ENCODE measurements at regions not wholly inside any gene's neighbourhood (a gene's known extent, or its start where the extent isn't known, plus 50 kb on each side); places are given as distances from the start of the nearest gene placed in this dataset.
A peak's percentile ranks its signal among the peaks of the same experiment; 100 is the strongest.
"Not testable (repeated sequence)": the region's sequence is repeated elsewhere in the genome, so short reads cannot be mapped to it uniquely, and the experiment has no call there.

DNA sequence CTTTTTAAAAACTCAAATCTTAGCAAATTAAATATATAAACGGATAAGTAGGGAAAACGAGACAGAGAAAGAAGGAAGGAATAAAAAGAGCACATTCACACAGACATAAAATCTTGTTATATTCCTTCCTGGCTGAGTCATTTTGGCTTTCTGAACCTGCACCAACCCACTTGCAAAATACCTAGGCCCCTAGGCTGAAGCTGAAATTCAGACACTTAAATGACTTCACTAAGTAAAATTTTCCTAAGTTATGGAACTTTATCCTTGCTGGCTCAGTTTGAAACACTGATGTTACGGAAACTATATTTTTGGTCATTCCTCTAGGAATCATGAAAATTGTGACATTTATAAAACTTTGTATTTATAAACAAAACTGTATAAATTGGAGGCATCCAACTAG, 462.8 kb upstream of the NFIA start:
- H3K36me3 ChIP-seq (ENCODE audit: control insufficient read depth in 1 of 2, insufficient read depth in 2 of 2, low read length in 1 of 2) = no peaks in the 10 kb centered on the region
- H3K4me3 ChIP-seq (ENCODE audit: low read length in 2 of 2) = no peak overlapping the region
- DNase-seq = no peak
- no peak for ATAC-seq (ENCODE audit: low FRiP score)
- 38 to 50% methylated on average over 3 of the region's 3 CpGs for WGBS, 2 donors
- peaks cover 1 to 4% of the 10 kb centered on the region in 2 donors for H3K4me1 ChIP-seq (ENCODE audit: control insufficient read depth in 1 of 2, insufficient read depth in 2 of 2, low read length in 2 of 2)
- H3K27me3 ChIP-seq (ENCODE audit: control insufficient read depth in 1 of 2, insufficient read depth in 2 of 2, low read length in 1 of 2) = no peaks in the 10 kb centered on the region
- intact Hi-C loops (cut with DNase I) = no loop called here
- no peaks in the 10 kb centered on the region for H3K9me3 ChIP-seq (ENCODE audit: control insufficient read depth, low read length)
- no peak overlapping the region for H3K27ac ChIP-seq (ENCODE audit: low read depth in 1 of 2, low read length in 2 of 2)

DNA sequence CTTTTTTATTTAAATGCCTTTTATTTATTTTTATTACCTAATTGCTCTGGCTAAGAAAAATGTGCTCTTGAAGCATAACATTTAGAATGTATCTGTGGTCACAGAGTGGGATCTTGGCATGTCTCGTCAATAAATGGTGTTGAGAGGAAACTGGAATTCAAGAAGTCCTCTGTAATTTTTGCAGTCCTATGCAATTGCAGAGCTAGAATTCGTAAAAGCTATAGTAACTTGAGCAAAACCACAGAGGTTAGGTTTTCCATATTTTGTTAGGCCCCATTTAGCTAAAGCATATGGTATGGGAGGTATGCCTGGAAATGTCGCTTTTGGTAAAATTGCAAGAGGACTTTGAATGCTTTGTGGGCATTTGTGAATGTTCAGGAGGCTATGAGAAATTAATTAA, 466.7 kb upstream of the NFIA start:
- Histone ChIP-seq H3K36me3 (ENCODE audit: control insufficient read depth in 1 of 2, insufficient read depth in 2 of 2, low read length in 1 of 2) (no peaks in the 10 kb centered on the region), H3K9me3 (ENCODE audit: control insufficient read depth, low read length) (no peaks in the 10 kb centered on the region), H3K27ac (ENCODE audit: low read depth in 1 of 2, low read length in 2 of 2) (no peak overlapping the region), H3K4me1 (ENCODE audit: control insufficient read depth in 1 of 2, insufficient read depth in 2 of 2, low read length in 2 of 2) (peaks cover 0 to 10% of the 10 kb centered on the region in 2 donors), H3K27me3 (ENCODE audit: control insufficient read depth in 1 of 2, insufficient read depth in 2 of 2, low read length in 1 of 2) (no peaks in the 10 kb centered on the region), H3K4me3 (ENCODE audit: low read length in 2 of 2) (no peak overlapping the region)
- WGBS, 2 donors = 56 to 57% methylated on average over 3 of the region's 3 CpGs
- ATAC-seq (ENCODE audit: low FRiP score) (no peak), DNase-seq (no peak)
- intact Hi-C loops (cut with DNase I) = no loop called here

DNA sequence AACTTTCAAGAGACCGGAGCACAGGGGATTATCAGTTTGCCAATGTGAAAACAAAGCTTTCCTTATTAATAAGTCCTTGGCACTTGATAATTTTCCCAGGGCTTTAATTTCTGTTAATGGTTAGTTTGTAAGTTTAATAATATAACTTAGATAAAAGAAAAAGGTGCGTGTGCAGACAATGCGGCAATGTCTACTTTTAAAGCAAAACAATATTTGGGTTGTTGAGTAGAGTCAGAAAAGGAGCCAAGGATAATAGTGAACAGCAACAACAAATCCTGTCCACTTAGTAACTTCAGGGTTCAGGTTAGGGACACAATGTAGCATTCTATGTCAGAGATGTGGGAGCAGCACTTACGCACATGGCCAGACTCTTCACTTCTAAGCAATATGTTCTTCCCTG, 469.6 kb upstream of the NFIA start:
- DNase-seq (no peak), ATAC-seq (ENCODE audit: low FRiP score) (no peak)
- Histone ChIP-seq H3K27ac (ENCODE audit: low read depth in 1 of 2, low read length in 2 of 2) (no peak overlapping the region), H3K9me3 (ENCODE audit: control insufficient read depth, low read length) (no peaks in the 10 kb centered on the region), H3K4me1 (ENCODE audit: control insufficient read depth in 1 of 2, insufficient read depth in 2 of 2, low read length in 2 of 2) (peaks cover 0 to 5% of the 10 kb centered on the region in 2 donors), H3K36me3 (ENCODE audit: control insufficient read depth in 1 of 2, insufficient read depth in 2 of 2, low read length in 1 of 2) (no peaks in the 10 kb centered on the region), H3K27me3 (ENCODE audit: control insufficient read depth in 1 of 2, insufficient read depth in 2 of 2, low read length in 1 of 2) (no peaks in the 10 kb centered on the region), H3K4me3 (ENCODE audit: low read length in 2 of 2) (no peak overlapping the region)
- WGBS, 2 donors = 3 to 12% methylated on average over 4 of the region's 4 CpGs
- intact Hi-C loops (cut with DNase I) = no loop called here

DNA sequence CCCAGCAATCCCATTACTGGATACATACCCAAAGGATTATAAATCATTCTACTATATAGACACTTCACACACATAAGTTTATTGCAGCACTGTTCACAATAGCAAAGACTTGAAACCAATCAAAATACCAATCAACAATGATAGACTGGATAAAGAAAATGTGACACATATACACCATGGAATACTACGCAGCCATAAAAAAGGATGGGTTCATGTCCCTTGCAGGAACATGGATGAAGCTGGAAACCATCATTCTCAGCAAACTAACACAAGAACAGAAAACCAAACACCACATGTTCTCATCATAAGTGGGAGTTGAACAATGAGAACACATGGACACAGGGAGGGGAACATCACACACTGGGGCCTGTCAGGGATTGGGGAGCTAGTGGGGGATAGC, 475.4 kb upstream of the NFIA start:
- H3K36me3 ChIP-seq (ENCODE audit: control insufficient read depth in 1 of 2, insufficient read depth in 2 of 2, low read length in 1 of 2); DNase-seq; intact Hi-C loops (cut with DNase I); H3K4me3 ChIP-seq (ENCODE audit: low read length in 2 of 2); H3K27ac ChIP-seq (ENCODE audit: low read depth in 1 of 2, low read length in 2 of 2); H3K4me1 ChIP-seq (ENCODE audit: control insufficient read depth in 1 of 2, insufficient read depth in 2 of 2, low read length in 2 of 2); H3K9me3 ChIP-seq (ENCODE audit: control insufficient read depth, low read length); H3K27me3 ChIP-seq (ENCODE audit: control insufficient read depth in 1 of 2, insufficient read depth in 2 of 2, low read length in 1 of 2); ATAC-seq (ENCODE audit: low FRiP score): not testable (repeated sequence)
- 97% methylated on average over 1 of the region's 1 CpG for WGBS, 2 donors

DNA sequence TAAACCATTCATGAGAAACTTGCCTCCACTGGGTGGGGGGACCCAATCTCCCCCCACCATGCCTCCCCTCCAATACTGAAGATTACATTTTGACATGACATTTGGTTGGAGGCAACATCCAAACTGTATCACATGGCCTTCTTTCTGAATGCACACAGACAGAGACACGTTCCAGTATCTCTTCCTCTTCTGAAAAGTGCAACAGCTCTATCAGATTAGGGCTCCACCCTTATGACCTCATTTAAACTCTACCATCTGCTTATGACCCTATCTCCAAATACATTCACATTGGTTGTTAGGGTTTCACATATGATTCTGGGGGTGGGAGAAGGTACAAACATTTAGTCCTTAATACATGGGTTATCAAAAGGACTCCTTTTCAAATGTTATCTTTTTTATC, 481.8 kb upstream of the NFIA start:
- Histone ChIP-seq H3K36me3 (ENCODE audit: control insufficient read depth in 1 of 2, insufficient read depth in 2 of 2, low read length in 1 of 2) (no peaks in the 10 kb centered on the region), H3K4me3 (ENCODE audit: low read length in 2 of 2) (no peak overlapping the region), H3K9me3 (ENCODE audit: control insufficient read depth, low read length) (peaks cover 1% of the 10 kb centered on the region), H3K4me1 (ENCODE audit: control insufficient read depth in 1 of 2, insufficient read depth in 2 of 2, low read length in 2 of 2) (peaks cover 5 to 17% of the 10 kb centered on the region in 2 donors), H3K27ac (ENCODE audit: low read depth in 1 of 2, low read length in 2 of 2) (peak overlapping the region in 1 of 2 donors; percentile 68), H3K27me3 (ENCODE audit: control insufficient read depth in 1 of 2, insufficient read depth in 2 of 2, low read length in 1 of 2) (no peaks in the 10 kb centered on the region)
- 83 to 88% methylated on average over 1 of the region's 1 CpG for WGBS, 2 donors
- intact Hi-C loops (cut with DNase I) = no loop called here
- ATAC-seq (ENCODE audit: low FRiP score) (no peak), DNase-seq (no peak)

DNA sequence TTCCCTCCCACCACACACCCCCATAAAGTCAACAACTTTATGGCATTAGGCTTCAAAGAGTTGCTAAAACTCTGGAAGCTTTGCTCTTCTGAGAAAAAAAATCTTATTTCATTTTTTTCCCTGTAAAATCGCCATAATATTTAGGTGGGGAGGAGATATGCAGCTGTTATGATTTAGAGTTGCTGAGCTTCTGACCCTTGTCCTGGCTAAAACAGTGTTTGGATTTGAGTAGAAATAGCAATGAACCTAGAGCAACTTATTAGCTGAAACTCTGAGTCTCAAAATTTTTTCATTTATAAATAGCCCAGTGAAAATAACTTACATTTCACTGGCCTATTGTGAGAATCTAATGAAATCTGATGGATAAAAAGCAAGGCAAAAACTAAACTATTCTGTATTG, 482.8 kb upstream of the NFIA start:
- Histone ChIP-seq H3K36me3 (ENCODE audit: control insufficient read depth in 1 of 2, insufficient read depth in 2 of 2, low read length in 1 of 2) (no peaks in the 10 kb centered on the region), H3K27me3 (ENCODE audit: control insufficient read depth in 1 of 2, insufficient read depth in 2 of 2, low read length in 1 of 2) (no peaks in the 10 kb centered on the region), H3K9me3 (ENCODE audit: control insufficient read depth, low read length) (peaks cover 1% of the 10 kb centered on the region), H3K4me1 (ENCODE audit: control insufficient read depth in 1 of 2, insufficient read depth in 2 of 2, low read length in 2 of 2) (peaks cover 5 to 17% of the 10 kb centered on the region in 2 donors), H3K27ac (ENCODE audit: low read depth in 1 of 2, low read length in 2 of 2) (no peak overlapping the region), H3K4me3 (ENCODE audit: low read length in 2 of 2) (no peak overlapping the region)
- ATAC-seq (ENCODE audit: low FRiP score) (no peak), DNase-seq (no peak)
- intact Hi-C loops (cut with DNase I) = no loop called here
- WGBS, 2 donors = 5 to 6% methylated on average over 1 of the region's 1 CpG

DNA sequence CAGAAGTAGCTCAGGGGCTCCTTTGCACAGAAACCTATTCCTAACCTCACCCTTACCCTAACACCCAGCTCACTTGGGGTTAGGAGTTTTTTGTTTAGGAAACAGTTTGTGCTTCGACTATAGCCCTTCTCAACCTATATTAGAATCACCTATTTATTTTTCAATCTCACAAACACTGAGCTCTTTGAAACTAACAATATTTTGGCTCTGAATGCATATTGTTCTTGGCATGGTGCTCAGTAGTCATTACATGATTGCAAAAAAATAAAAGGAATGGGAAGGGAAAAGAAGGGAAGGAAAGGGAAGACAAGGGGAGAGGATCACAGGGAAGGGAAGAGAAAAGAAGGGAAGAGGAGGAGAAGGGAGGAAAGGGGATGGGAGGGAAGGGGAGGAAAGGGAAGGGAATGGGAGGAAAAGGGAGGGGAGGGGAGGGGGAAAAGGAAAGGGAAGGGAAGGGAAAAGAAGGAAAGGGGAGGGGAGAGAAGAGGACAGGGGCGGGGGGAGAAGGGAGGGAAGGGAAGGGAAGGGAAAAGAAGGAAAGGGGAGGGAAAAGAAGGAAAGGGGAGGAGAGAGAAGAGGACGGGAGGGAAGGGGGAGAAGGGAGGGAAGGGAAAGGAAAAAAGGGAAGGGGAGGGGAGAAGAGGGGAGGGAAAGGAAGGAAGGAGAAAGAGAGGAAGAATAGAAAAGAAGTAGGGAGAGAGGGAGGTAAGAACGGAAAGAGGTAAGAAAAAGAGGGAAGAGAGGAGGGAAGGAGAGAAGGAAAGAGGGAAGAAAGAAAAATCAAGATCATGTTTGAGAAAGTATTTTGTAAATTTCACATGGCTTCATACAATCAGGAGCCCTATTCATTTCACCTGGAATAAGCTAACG, 484.1 kb upstream of the NFIA start:
- H3K27me3 ChIP-seq (ENCODE audit: control insufficient read depth in 1 of 2, insufficient read depth in 2 of 2, low read length in 1 of 2) = no peaks in the 10 kb centered on the region
- H3K9me3 ChIP-seq (ENCODE audit: control insufficient read depth, low read length) = peaks cover 1% of the 10 kb centered on the region
- H3K27ac ChIP-seq (ENCODE audit: low read depth in 1 of 2, low read length in 2 of 2) = no peak overlapping the region
- ATAC-seq (ENCODE audit: low FRiP score) (no peak), DNase-seq (no peak)
- WGBS, 2 donors = 73 to 75% methylated on average over 5 of the region's 5 CpGs
- no peaks in the 10 kb centered on the region for H3K36me3 ChIP-seq (ENCODE audit: control insufficient read depth in 1 of 2, insufficient read depth in 2 of 2, low read length in 1 of 2)
- H3K4me3 ChIP-seq (ENCODE audit: low read length in 2 of 2) = no peak overlapping the region
- H3K4me1 ChIP-seq (ENCODE audit: control insufficient read depth in 1 of 2, insufficient read depth in 2 of 2, low read length in 2 of 2) = peaks cover 5 to 17% of the 10 kb centered on the region in 2 donors
- intact Hi-C loops (cut with DNase I) = no loop called here

DNA sequence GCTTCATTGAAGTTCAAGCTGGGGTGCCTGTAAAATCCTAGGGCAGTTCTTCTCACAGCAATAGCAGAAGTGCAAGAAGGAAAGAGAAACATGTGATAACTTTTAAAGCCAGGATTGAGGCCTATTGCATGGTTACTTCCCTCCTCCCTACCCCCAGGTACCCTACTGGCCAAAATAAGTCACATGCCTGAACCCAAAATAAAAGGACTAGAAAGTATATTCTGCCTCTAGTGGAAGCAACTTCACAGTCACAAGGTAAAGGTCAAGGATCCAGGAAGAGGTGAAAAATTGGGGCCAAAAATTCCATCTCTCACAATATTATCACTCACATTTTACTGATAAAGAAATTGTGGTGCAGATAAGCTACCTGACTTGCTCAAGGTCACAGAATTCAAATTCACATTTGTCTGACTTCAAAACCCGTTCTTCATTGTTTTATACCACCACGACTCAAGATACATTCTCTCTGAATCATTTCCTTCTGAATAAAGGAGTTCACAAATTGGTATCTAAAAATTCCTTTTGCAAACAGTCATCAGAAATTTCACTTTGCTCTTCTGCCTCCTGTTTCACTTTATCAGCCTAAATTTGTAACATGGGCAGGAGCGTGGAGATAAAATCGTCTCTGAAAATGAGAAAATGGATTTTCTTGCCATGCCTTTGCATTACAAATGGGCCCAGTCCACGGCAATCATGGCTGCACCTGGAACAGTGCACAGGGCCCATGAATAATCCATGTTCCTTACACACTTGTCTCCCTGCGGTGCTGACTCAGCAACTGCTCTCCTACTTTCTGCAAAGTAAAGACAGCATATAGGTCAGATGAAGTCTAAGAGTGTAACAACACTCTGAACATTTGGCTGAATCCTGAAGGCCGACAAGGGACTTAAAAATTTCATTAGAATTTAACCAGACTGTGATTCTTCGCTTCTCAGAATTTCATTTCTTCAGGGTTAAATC, 485.3 kb upstream of the NFIA start:
- DNase-seq (no peak), ATAC-seq (ENCODE audit: low FRiP score) (peak; percentile 46)
- peaks cover 5 to 17% of the 10 kb centered on the region in 2 donors for H3K4me1 ChIP-seq (ENCODE audit: control insufficient read depth in 1 of 2, insufficient read depth in 2 of 2, low read length in 2 of 2)
- peaks cover 1% of the 10 kb centered on the region for H3K9me3 ChIP-seq (ENCODE audit: control insufficient read depth, low read length)
- WGBS, 2 donors = 76 to 83% methylated on average over 8 of the region's 8 CpGs
- H3K4me3 ChIP-seq (ENCODE audit: low read length in 2 of 2) = no peak overlapping the region
- no peaks in the 10 kb centered on the region for H3K36me3 ChIP-seq (ENCODE audit: control insufficient read depth in 1 of 2, insufficient read depth in 2 of 2, low read length in 1 of 2)
- H3K27me3 ChIP-seq (ENCODE audit: control insufficient read depth in 1 of 2, insufficient read depth in 2 of 2, low read length in 1 of 2) = no peaks in the 10 kb centered on the region
- intact Hi-C loops (cut with DNase I) = no loop called here
- H3K27ac ChIP-seq (ENCODE audit: low read depth in 1 of 2, low read length in 2 of 2) = no peak overlapping the region
